ENCODE measurements at regions not wholly inside any gene's neighbourhood (a gene's known extent, or its start where the extent isn't known, plus 50 kb on each side); places are given as distances from the start of the nearest gene placed in this dataset.

GRCh38 chr5:68746643-68747420 lies 347.0 kb upstream of the SLC30A5 start:
- DNase-seq (ENCODE audit: low read depth in 2 of 2), result no peak

- no peak for DNase-seq (ENCODE audit: low read depth in 2 of 2)
Measured at GRCh38 chr5:68747521-68747920, 346.3 kb upstream of the SLC30A5 start.

GRCh38 chr5:68748101-68748500 lies 345.7 kb upstream of the SLC30A5 start:
- no peak for DNase-seq (ENCODE audit: low read depth in 2 of 2)

GRCh38 chr5:68749077-68749476 lies 344.7 kb upstream of the SLC30A5 start:
- DNase-seq (ENCODE audit: low read depth in 2 of 2), result no peak

GRCh38 chr5:68749631-68750030 lies 344.2 kb upstream of the SLC30A5 start:
- DNase-seq (ENCODE audit: low read depth in 2 of 2), result no peak

GRCh38 chr5:68751661-68752060 lies 342.2 kb upstream of the SLC30A5 start:
- no peak for DNase-seq (ENCODE audit: low read depth in 2 of 2)

GRCh38 chr5:68754536-68754935 lies 339.3 kb upstream of the SLC30A5 start:
- no peak for DNase-seq (ENCODE audit: low read depth in 2 of 2)

- no peak for DNase-seq (ENCODE audit: low read depth in 2 of 2)
Measured at GRCh38 chr5:68755293-68755692, 338.5 kb upstream of the SLC30A5 start.

GRCh38 chr5:68757006-68757405 lies 336.8 kb upstream of the SLC30A5 start:
- DNase-seq (ENCODE audit: low read depth in 2 of 2), result no peak

- DNase-seq (ENCODE audit: low read depth in 2 of 2), result no peak
Measured at GRCh38 chr5:68757626-68758212, 336.1 kb upstream of the SLC30A5 start.

GRCh38 chr5:68759593-68759992 lies 334.2 kb upstream of the SLC30A5 start:
- no peak for DNase-seq (ENCODE audit: low read depth in 2 of 2)

GRCh38 chr5:68762201-68762600 lies 331.6 kb upstream of the SLC30A5 start:
- no peak for DNase-seq (ENCODE audit: low read depth in 2 of 2)

GRCh38 chr5:68766952-68767464 lies 326.8 kb upstream of the SLC30A5 start:
- no peak for DNase-seq (ENCODE audit: low read depth in 2 of 2)

- DNase-seq (ENCODE audit: low read depth in 2 of 2), result no peak
Measured at GRCh38 chr5:68770551-68770950, 323.3 kb upstream of the SLC30A5 start.

GRCh38 chr5:68771221-68771620 lies 322.6 kb upstream of the SLC30A5 start:
- DNase-seq (ENCODE audit: low read depth in 2 of 2), result no peak

- DNase-seq (ENCODE audit: low read depth in 2 of 2), result no peak
Measured at GRCh38 chr5:68771732-68772131, 322.1 kb upstream of the SLC30A5 start.

GRCh38 chr5:68776381-68776780 lies 317.4 kb upstream of the SLC30A5 start:
- DNase-seq (ENCODE audit: low read depth in 2 of 2), result no peak

- no peak for DNase-seq (ENCODE audit: low read depth in 2 of 2)
Measured at GRCh38 chr5:68777135-68777534, 316.7 kb upstream of the SLC30A5 start.

GRCh38 chr5:68778484-68778883 lies 315.3 kb upstream of the SLC30A5 start:
- no peak for DNase-seq (ENCODE audit: low read depth in 2 of 2)

GRCh38 chr5:68780299-68780955 lies 313.4 kb upstream of the SLC30A5 start:
- DNase-seq (ENCODE audit: low read depth in 2 of 2), result no peak

GRCh38 chr5:68793074-68793473 lies 300.7 kb upstream of the SLC30A5 start:
- DNase-seq (ENCODE audit: low read depth in 2 of 2), result no peak

- DNase-seq (ENCODE audit: low read depth in 2 of 2), result no peak
Measured at GRCh38 chr5:68793993-68794392, 299.8 kb upstream of the SLC30A5 start.

- DNase-seq (ENCODE audit: low read depth in 2 of 2), result no peak
Measured at GRCh38 chr5:68795190-68795589, 298.6 kb upstream of the SLC30A5 start.
